PC-3 (cell line): ENCODE measurements at regions not wholly inside any gene's neighbourhood (a gene's known extent, or its start where the extent isn't known, plus 50 kb on each side); places are given as distances from the start of the nearest gene placed in this dataset.

Experiments
- CTCF ChIP-seq: fragments of 300-600 bp; sonication (generic); conservative IDR thresholded peaks from 2 replicates; pipeline ENCODE4 v1.5.1; 2017; ENCODE audit warnings: antibody characterized with exemption, low read depth, mild to moderate bottlenecking, low read length
- EZH2 ChIP-seq: fragments of 300-600 bp; sonication (generic); IDR thresholded peaks from one replicate; pipeline ENCODE4 v1.6.1; 2017; ENCODE audit warnings: antibody characterized with exemption, mild to moderate bottlenecking, low read length; ENCODE audit not compliant: unreplicated experiment
- EZH2phosphoT487 ChIP-seq: fragments of 300-600 bp; sonication (generic); IDR thresholded peaks from 2 replicates; pipeline ENCODE4 v1.6.1; 2018; ENCODE audit warnings: mild to moderate bottlenecking, antibody characterized with exemption, low read length, borderline replicate concordance

GRCh38 chr12:20317554-20317953 is 50.8 kb upstream of the PDE3A start:
- TF ChIP-seq CTCF (no peak), EZH2 (no peak), EZH2phosphoT487 (no peak)
